ENCODE measurements at regions not wholly inside any gene's neighbourhood (a gene's known extent, or its start where the extent isn't known, plus 50 kb on each side); places are given as distances from the start of the nearest gene placed in this dataset.

DNA sequence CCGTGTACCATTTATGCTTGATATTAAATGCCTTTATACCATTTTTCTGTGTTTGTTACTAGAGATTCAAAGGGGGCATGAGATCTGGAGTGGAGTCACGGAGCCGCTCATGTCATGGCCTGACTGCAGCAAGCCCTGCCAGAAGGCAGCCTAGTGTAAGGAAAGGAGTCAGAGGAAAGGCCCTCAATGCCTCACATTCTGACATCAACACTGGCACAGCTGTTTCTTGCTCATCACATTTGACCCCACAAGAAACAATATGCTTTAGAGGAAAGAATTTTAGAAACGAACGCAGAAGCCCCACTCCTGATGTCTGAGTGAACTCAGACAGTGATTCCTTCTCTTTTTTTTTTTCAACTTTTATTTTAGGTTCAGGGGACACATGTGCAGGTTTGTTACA lies 322.4 kb upstream of the CPEB2 start:
- TF ChIP-seq, protein P1, sequence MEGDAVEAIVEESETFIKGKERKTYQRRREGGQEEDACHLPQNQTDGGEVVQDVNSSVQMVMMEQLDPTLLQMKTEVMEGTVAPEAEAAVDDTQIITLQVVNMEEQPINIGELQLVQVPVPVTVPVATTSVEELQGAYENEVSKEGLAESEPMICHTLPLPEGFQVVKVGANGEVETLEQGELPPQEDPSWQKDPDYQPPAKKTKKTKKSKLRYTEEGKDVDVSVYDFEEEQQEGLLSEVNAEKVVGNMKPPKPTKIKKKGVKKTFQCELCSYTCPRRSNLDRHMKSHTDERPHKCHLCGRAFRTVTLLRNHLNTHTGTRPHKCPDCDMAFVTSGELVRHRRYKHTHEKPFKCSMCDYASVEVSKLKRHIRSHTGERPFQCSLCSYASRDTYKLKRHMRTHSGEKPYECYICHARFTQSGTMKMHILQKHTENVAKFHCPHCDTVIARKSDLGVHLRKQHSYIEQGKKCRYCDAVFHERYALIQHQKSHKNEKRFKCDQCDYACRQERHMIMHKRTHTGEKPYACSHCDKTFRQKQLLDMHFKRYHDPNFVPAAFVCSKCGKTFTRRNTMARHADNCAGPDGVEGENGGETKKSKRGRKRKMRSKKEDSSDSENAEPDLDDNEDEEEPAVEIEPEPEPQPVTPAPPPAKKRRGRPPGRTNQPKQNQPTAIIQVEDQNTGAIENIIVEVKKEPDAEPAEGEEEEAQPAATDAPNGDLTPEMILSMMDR (IDR thresholded peaks at IDR 0.05), result no peak
- TF ChIP-seq POLR2AphosphoS5 (IDR thresholded peaks at IDR 0.05) (no peak), POLR2A (IDR thresholded peaks at IDR 0.05) (no peak), EP300 (IDR thresholded peaks at IDR 0.05) (no peak)
